H9 (cell line): ENCODE measurements at regions not wholly inside any gene's neighbourhood (a gene's known extent, or its start where the extent isn't known, plus 50 kb on each side); places are given as distances from the start of the nearest gene placed in this dataset.

Experiments used
- DNase-seq: peaks from one replicate; pipeline ENCODE4 v3.0.0-alpha.2; 2017
- H2AFZ ChIP-seq: one replicate; pipeline ENCODE4 v1.6.1; 2013; ENCODE audit warnings: mild to moderate bottlenecking, low read length, control low read depth, moderate library complexity
- H2AK5ac ChIP-seq: 2 replicates; pipeline ENCODE4 v1.6.1; 2013; ENCODE audit warnings: low read length, control low read depth, mixed read lengths; ENCODE audit not compliant: insufficient read length
- H2BK120ac ChIP-seq: one replicate; pipeline ENCODE4 v1.6.1; 2013; ENCODE audit warnings: low read depth, mild to moderate bottlenecking, low read length, control low read depth, inconsistent platforms; ENCODE audit not compliant: poor library complexity, severe bottlenecking
- H2BK12ac ChIP-seq: 2 replicates; pipeline ENCODE4 v1.6.1; 2013; ENCODE audit warnings: low read length, control low read depth, mixed read lengths, low read depth; ENCODE audit not compliant: insufficient read length
- H2BK15ac ChIP-seq: 2 replicates; pipeline ENCODE4 v1.6.1; 2013; ENCODE audit warnings: low read depth, low read length, control low read depth
- H2BK20ac ChIP-seq: one replicate; pipeline ENCODE4 v1.6.1; 2013; ENCODE audit warnings: low read depth, mild to moderate bottlenecking, low read length, control low read depth, inconsistent platforms; ENCODE audit not compliant: poor library complexity, severe bottlenecking
- H2BK5ac ChIP-seq: 2 replicates; pipeline ENCODE4 v1.6.1; 2013; ENCODE audit warnings: low read length, control low read depth, mixed read lengths; ENCODE audit not compliant: insufficient read length
- H3K14ac ChIP-seq: 2 replicates; pipeline ENCODE4 v1.6.1; 2013; ENCODE audit warnings: low read length, control low read depth; ENCODE audit not compliant: insufficient read depth
- H3K18ac ChIP-seq: 2 replicates; pipeline ENCODE4 v1.6.1; 2013; ENCODE audit warnings: low read depth, mild to moderate bottlenecking, mixed read lengths, low read length, control low read depth; ENCODE audit not compliant: insufficient read length
- H3K23ac ChIP-seq: 2 replicates; pipeline ENCODE4 v1.6.1; 2013; ENCODE audit warnings: low read length, control low read depth, mixed read lengths, low read depth; ENCODE audit not compliant: insufficient read length
- H3K23me2 ChIP-seq: 2 replicates; pipeline ENCODE4 v1.6.1; 2013; ENCODE audit warnings: low read depth, mild to moderate bottlenecking, mixed read lengths, low read length, control low read depth; ENCODE audit not compliant: insufficient read length, poor library complexity, severe bottlenecking
- H3K27ac ChIP-seq: 2 replicates; pipeline ENCODE4 v1.5.1; 2013; ENCODE audit warnings: low read length, control low read depth, mixed read lengths, low read depth; ENCODE audit not compliant: insufficient read length
- H3K27me3 ChIP-seq: 2 replicates; pipeline ENCODE4 v1.6.1; 2013; ENCODE audit warnings: low read length, control low read depth, inconsistent platforms; ENCODE audit not compliant: insufficient read depth
- H3K4ac ChIP-seq: 2 replicates; pipeline ENCODE4 v1.6.1; 2013; ENCODE audit warnings: low read depth, mild to moderate bottlenecking, control low read depth, inconsistent platforms, low read length, moderate library complexity
- H3K4me1 ChIP-seq: 2 replicates; pipeline ENCODE4 v1.6.1; 2013; ENCODE audit warnings: low read length, control low read depth, inconsistent platforms; ENCODE audit not compliant: insufficient read depth
- H3K4me2 ChIP-seq: 2 replicates; pipeline ENCODE4 v1.6.1; 2013; ENCODE audit warnings: low read length, control low read depth, mixed read lengths; ENCODE audit not compliant: insufficient read length, insufficient read depth
- H3K56ac ChIP-seq: 2 replicates; pipeline ENCODE4 v1.6.1; 2013; ENCODE audit warnings: low read depth, mild to moderate bottlenecking, mixed read lengths, low read length, control low read depth; ENCODE audit not compliant: insufficient read length
- H3K79me1 ChIP-seq: 2 replicates; pipeline ENCODE4 v1.6.1; 2013; ENCODE audit warnings: low read depth, mild to moderate bottlenecking, moderate library complexity, low read length, control low read depth, inconsistent platforms; ENCODE audit not compliant: insufficient read depth, poor library complexity, severe bottlenecking
- H3K79me2 ChIP-seq: 2 replicates; pipeline ENCODE4 v1.6.1; 2013; ENCODE audit warnings: low read length, control low read depth, inconsistent platforms; ENCODE audit not compliant: insufficient read depth
- H3K9ac ChIP-seq: 2 replicates; pipeline ENCODE4 v1.6.1; 2013; ENCODE audit warnings: low read length, control low read depth, mixed read lengths; ENCODE audit not compliant: insufficient read length; ENCODE audit errors: extremely low read depth
- H3K9me3 ChIP-seq: one replicate; pipeline ENCODE4 v1.6.1; 2013; ENCODE audit warnings: low read depth, low read length, inconsistent platforms; ENCODE audit not compliant: control insufficient read depth
- H3T11ph ChIP-seq: one replicate; pipeline ENCODE4 v1.6.1; 2013; ENCODE audit warnings: mild to moderate bottlenecking, low read length, control low read depth, inconsistent platforms
- H4K20me1 ChIP-seq: one replicate; pipeline ENCODE4 v1.6.1; 2013; ENCODE audit not compliant: control insufficient read depth, insufficient read length, insufficient read depth
- H4K5ac ChIP-seq: 2 replicates; pipeline ENCODE4 v1.6.1; 2013; ENCODE audit warnings: low read depth, mild to moderate bottlenecking, mixed read lengths, low read length, control low read depth; ENCODE audit not compliant: insufficient read length
- H4K8ac ChIP-seq: replicated peaks from 2 replicates; pipeline ENCODE4 v1.6.1; 2013; ENCODE audit warnings: low read length, control low read depth, mixed read lengths, low read depth; ENCODE audit not compliant: insufficient read length
- H4K91ac ChIP-seq: 2 replicates; pipeline ENCODE4 v1.6.1; 2013; ENCODE audit warnings: low read depth, mild to moderate bottlenecking, moderate library complexity, mixed read lengths, low read length, control low read depth; ENCODE audit not compliant: insufficient read length
- H3K27ac Mint-ChIP-seq, 3 experiments: 2 replicates in 2 of 3; 3 replicates in 1 of 3; pipeline ENCODE4 v1.8.0; 2020 to 2021; ENCODE audit warnings: mixed read lengths in 3 of 3, mild to moderate bottlenecking in 1 of 3, moderate library complexity in 1 of 3
- H3K27me3 Mint-ChIP-seq: 2 replicates; pipeline ENCODE4 v1.8.0; 2021; ENCODE audit warnings: low read depth, mild to moderate bottlenecking, moderate library complexity, mixed read lengths
- H3K36me3 Mint-ChIP-seq, 3 experiments: 2 replicates in 2 of 3; 3 replicates in 1 of 3; pipeline ENCODE4 v1.8.0; 2020 to 2021; ENCODE audit warnings: low read depth in 3 of 3, mixed read lengths in 3 of 3; ENCODE audit not compliant: insufficient read depth in 1 of 3
- H3K4me1 Mint-ChIP-seq, 2 experiments: 2 replicates each; pipeline ENCODE4 v1.8.0; 2020; ENCODE audit warnings: mixed read lengths in 2 of 2
- H3K4me3 Mint-ChIP-seq, 2 experiments: 2 replicates in 1 of 2; 3 replicates in 1 of 2; pipeline ENCODE4 v1.8.0; 2020 to 2021; ENCODE audit warnings: mild to moderate bottlenecking in 2 of 2, mixed read lengths in 2 of 2, moderate library complexity in 1 of 2
- H3K9me3 Mint-ChIP-seq, 2 experiments: 2 replicates in 1 of 2; 3 replicates in 1 of 2; pipeline ENCODE4 v1.8.0; 2020; ENCODE audit warnings: mild to moderate bottlenecking in 2 of 2, mixed read lengths in 2 of 2, moderate library complexity in 1 of 2
- CTCF ChIP-seq: fragments of 200-600 bp; sonication (generic); conservative IDR thresholded peaks from 3 replicates; pipeline ENCODE4 v1.8.0; 2021; ENCODE audit warnings: antibody characterized with exemption, mild to moderate bottlenecking
- WGBS: extraction: QIAGEN DNeasy Blood & Tissue Kit; methylation state at CpG from one replicate; pipeline ENCODE4 v1.1.7; 2013; ENCODE audit warnings: missing lambda C conversion rate, low lambda C conversion rate, mixed read lengths; ENCODE audit not compliant: insufficient read length; ENCODE audit errors: extremely low coverage; 5-methylcytosine and 5-hydroxymethylcytosine counted together

DNA sequence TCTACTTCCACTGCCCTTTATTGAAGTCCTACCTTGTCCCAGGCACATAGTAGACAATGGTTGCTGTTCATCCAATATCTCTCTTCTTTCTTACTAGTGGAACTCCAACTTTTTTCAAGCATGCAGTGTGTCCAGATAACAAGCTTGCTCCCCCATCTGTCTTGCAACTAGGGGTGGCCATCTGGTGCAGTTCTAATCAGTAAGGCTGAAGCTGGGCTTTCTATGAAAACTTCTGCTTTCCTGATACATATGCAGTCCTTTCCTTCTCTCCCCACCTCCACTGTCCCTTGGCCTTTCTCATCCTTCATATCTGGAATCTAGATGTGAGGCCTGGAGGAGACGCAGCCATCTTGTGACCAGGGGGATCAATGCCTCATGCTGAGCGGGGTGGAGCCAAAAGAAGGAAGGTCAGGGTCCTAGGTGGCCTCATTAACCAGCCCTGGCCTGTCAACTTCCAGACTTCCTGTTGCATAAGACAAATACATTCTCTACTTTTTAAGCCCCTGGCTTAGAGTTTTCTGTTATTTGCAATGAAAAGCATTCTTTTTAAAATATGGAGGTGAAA lies 59.6 kb upstream of the ZFP64 start:
- no peak overlapping the region for H2BK5ac ChIP-seq
- no peak overlapping the region for H3T11ph ChIP-seq
- no peak overlapping the region for H2BK20ac ChIP-seq
- H3K4me2 ChIP-seq = no peak overlapping the region
- H4K8ac ChIP-seq = no peak overlapping the region
- H3K4me1 Mint-ChIP-seq = no peaks in the 10 kb centered on the region
- H3K14ac ChIP-seq = no peak overlapping the region
- H3K79me1 ChIP-seq = no peaks in the 10 kb centered on the region
- DNase-seq = no peak
- no peak overlapping the region for H2BK12ac ChIP-seq
- H3K27me3 Mint-ChIP-seq = peaks cover 5% of the 10 kb centered on the region
- no peak overlapping the region for H2AK5ac ChIP-seq
- peaks cover 2 to 4% of the 10 kb centered on the region in 2 experiments; a peak in 3 of 5 replicates for H3K9me3 Mint-ChIP-seq
- no peaks in the 10 kb centered on the region for H3K79me2 ChIP-seq
- H4K5ac ChIP-seq = no peak overlapping the region
- no peaks in the 10 kb centered on the region for H4K20me1 ChIP-seq
- no peak overlapping the region for H3K18ac ChIP-seq
- no peaks in the 10 kb centered on the region for H3K27me3 ChIP-seq
- H2AFZ ChIP-seq = no peak overlapping the region
- no peaks in the 10 kb centered on the region for H3K4me1 ChIP-seq
- no peak overlapping the region for H3K4ac ChIP-seq
- no peak overlapping the region for H4K91ac ChIP-seq
- H3K9me3 ChIP-seq = no peaks in the 10 kb centered on the region
- no peak overlapping the region for H3K56ac ChIP-seq
- H3K23me2 ChIP-seq = no peaks in the 10 kb centered on the region
- H3K27ac Mint-ChIP-seq = no peak overlapping the region
- H3K4me3 Mint-ChIP-seq = no peak overlapping the region
- no peak overlapping the region for H3K27ac ChIP-seq
- WGBS = no CpG with 5 or more reads among the region's 2 CpGs
- no peaks in the 10 kb centered on the region for H3K36me3 Mint-ChIP-seq
- H2BK120ac ChIP-seq = no peak overlapping the region
- no peak overlapping the region for H3K9ac ChIP-seq
- H2BK15ac ChIP-seq = no peak overlapping the region
- no peak overlapping the region for H3K23ac ChIP-seq
- TF ChIP-seq CTCF = no peak
